ENCODE measurements at regions not wholly inside any gene's neighbourhood (a gene's known extent, or its start where the extent isn't known, plus 50 kb on each side); places are given as distances from the start of the nearest gene placed in this dataset.

- H3K4me3 ChIP-seq, result no peak overlapping the region
- H3K27me3 ChIP-seq, result no peaks in the 10 kb centered on the region
- no peak for TF ChIP-seq EP300 (IDR thresholded peaks at IDR 0.05)
- TF ChIP-seq, protein P1, sequence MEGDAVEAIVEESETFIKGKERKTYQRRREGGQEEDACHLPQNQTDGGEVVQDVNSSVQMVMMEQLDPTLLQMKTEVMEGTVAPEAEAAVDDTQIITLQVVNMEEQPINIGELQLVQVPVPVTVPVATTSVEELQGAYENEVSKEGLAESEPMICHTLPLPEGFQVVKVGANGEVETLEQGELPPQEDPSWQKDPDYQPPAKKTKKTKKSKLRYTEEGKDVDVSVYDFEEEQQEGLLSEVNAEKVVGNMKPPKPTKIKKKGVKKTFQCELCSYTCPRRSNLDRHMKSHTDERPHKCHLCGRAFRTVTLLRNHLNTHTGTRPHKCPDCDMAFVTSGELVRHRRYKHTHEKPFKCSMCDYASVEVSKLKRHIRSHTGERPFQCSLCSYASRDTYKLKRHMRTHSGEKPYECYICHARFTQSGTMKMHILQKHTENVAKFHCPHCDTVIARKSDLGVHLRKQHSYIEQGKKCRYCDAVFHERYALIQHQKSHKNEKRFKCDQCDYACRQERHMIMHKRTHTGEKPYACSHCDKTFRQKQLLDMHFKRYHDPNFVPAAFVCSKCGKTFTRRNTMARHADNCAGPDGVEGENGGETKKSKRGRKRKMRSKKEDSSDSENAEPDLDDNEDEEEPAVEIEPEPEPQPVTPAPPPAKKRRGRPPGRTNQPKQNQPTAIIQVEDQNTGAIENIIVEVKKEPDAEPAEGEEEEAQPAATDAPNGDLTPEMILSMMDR (IDR thresholded peaks at IDR 0.05), result no peak
- TF ChIP-seq POLR2A (IDR thresholded peaks at IDR 0.05), result no peak
- peak; percentile 92 for TF ChIP-seq POLR2AphosphoS5 (IDR thresholded peaks at IDR 0.05)
- H3K36me3 ChIP-seq, result no peaks in the 10 kb centered on the region
- H3K4me1 ChIP-seq, result peaks cover 10 to 40% (median 13%) of the 10 kb centered on the region in 3 donors
- WGBS, 2 donors (ENCODE audit: low coverage in 1 of 2), result 20 to 36% methylated on average over 1 to 8 of the region's 8 CpGs
- peak overlapping the region; percentile 84 to 98 (median 86) for H3K27ac ChIP-seq
- H3K9me3 ChIP-seq, result no peaks in the 10 kb centered on the region
- peak; percentile 94 for ATAC-seq
Observed at GRCh38 chr7:132065193-132065988, 509.0 kb upstream of the PODXL start.

GRCh38 chr7:132063800-132064199 lies 507.4 kb upstream of the PODXL start:
- 77 to 86% methylated on average over 1 to 6 of the region's 7 CpGs for WGBS, 2 donors (ENCODE audit: low coverage in 1 of 2)
- Histone ChIP-seq H3K4me1 (peaks cover 10 to 40% (median 13%) of the 10 kb centered on the region in 3 donors), H3K27me3 (no peaks in the 10 kb centered on the region), H3K4me3 (no peak overlapping the region), H3K27ac (no peak overlapping the region), H3K36me3 (no peaks in the 10 kb centered on the region), H3K9me3 (no peaks in the 10 kb centered on the region)
- TF ChIP-seq POLR2AphosphoS5 (IDR thresholded peaks at IDR 0.05), result no peak
- TF ChIP-seq, protein P1 (IDR thresholded peaks at IDR 0.05), result no peak
- TF ChIP-seq POLR2A (IDR thresholded peaks at IDR 0.05), result no peak
- no peak for TF ChIP-seq EP300 (IDR thresholded peaks at IDR 0.05)
- ATAC-seq, result no peak

- TF ChIP-seq POLR2A (IDR thresholded peaks at IDR 0.05) (no peak), EP300 (IDR thresholded peaks at IDR 0.05) (no peak), POLR2AphosphoS5 (IDR thresholded peaks at IDR 0.05) (no peak)
- TF ChIP-seq, protein P1 (IDR thresholded peaks at IDR 0.05), result no peak
- H3K36me3 ChIP-seq, result no peaks in the 10 kb centered on the region
- no peaks in the 10 kb centered on the region for H3K27me3 ChIP-seq
- H3K4me1 ChIP-seq, result peaks cover 5 to 21% (median 9%) of the 10 kb centered on the region in 3 donors
- no peak overlapping the region for H3K4me3 ChIP-seq
- H3K27ac ChIP-seq, result no peak overlapping the region
- no peak for ATAC-seq
- 95% methylated on average over 2 of the region's 2 CpGs; no CpG with 5 or more reads in 1 of the 2 donors for WGBS, 2 donors (ENCODE audit: low coverage in 1 of 2)
- no peaks in the 10 kb centered on the region for H3K9me3 ChIP-seq
Observed at GRCh38 chr7:132061937-132062336, 505.5 kb upstream of the PODXL start.

DNA sequence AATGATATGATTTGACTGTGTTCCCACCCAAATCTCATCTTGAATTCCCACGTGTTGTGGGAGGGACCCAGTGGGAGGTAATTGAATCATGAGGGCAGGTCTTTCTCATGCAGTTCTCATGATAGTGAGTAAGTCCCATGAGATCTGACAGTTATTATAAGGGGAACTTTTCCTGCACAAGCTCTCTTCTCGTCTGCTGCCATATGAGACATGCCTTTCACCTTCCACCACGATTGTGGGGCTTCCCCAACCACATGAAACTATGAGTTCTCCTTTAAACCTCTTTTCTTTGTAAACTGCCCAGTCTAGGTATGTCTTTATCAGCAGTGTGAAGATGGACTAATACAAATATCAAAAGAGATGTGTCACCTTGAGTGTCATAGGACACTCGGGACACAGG lies 502.7 kb upstream of the PODXL start:
- ATAC-seq, result no peak
- no peak for TF ChIP-seq POLR2AphosphoS5 (IDR thresholded peaks at IDR 0.05)
- TF ChIP-seq, protein P1 (IDR thresholded peaks at IDR 0.05), result no peak
- no peak for TF ChIP-seq POLR2A (IDR thresholded peaks at IDR 0.05)
- TF ChIP-seq EP300 (IDR thresholded peaks at IDR 0.05), result no peak
- 77 to 80% methylated on average over 3 of the region's 4 CpGs for WGBS, 2 donors (ENCODE audit: low coverage in 1 of 2)

More for the DNA sequence above, 502.7 kb upstream of the PODXL start:
- Histone ChIP-seq H3K36me3 (no peaks in the 10 kb centered on the region), H3K4me1 (peaks cover 0 to 19% (median 3%) of the 10 kb centered on the region in 3 donors), H3K4me3 (no peak overlapping the region), H3K9me3 (no peaks in the 10 kb centered on the region), H3K27me3 (no peaks in the 10 kb centered on the region), H3K27ac (no peak overlapping the region)

Measured in gastroesophageal sphincter (tissue), 4 donors.